NCI-H524 (cell line): ENCODE measurements at regions not wholly inside any gene's neighbourhood (a gene's known extent, or its start where the extent isn't known, plus 50 kb on each side); places are given as distances from the start of the nearest gene placed in this dataset.
"Not testable (repeated sequence)": the region's sequence is repeated elsewhere in the genome, so short reads cannot be mapped to it uniquely, and the experiment has no call there.

Experiments used
- DNase-seq, 2 experiments: peaks; one replicate each; lab custom pipeline; 2025; lab: John Stamatoyannopoulos, UW

GRCh38 chr16:29182501-29182900 lies 197.6 kb downstream of the LAT start:
- no peak for DNase-seq

- DNase-seq = peak in 1 of 2 experiments; percentile 6
These were observed 197.1 kb downstream of the LAT start for GRCh38 chr16:29181921-29182411.

GRCh38 chr16:29181254-29181780 lies 196.5 kb downstream of the LAT start:
- not testable (repeated sequence) for DNase-seq

- DNase-seq = not testable (repeated sequence)
These were observed 195.4 kb downstream of the LAT start for GRCh38 chr16:29180206-29180600.

- DNase-seq = peak; percentile 39 to 81
These were observed 194.8 kb downstream of the LAT start for GRCh38 chr16:29179401-29180205.

- not testable (repeated sequence) for DNase-seq
These were observed 193.3 kb downstream of the LAT start for GRCh38 chr16:29177888-29178726.

GRCh38 chr16:29177203-29177887 lies 192.5 kb downstream of the LAT start:
- DNase-seq = peak; percentile 47 to 84

GRCh38 chr16:29176822-29177202 lies 192.0 kb downstream of the LAT start:
- peak in 1 of 2 experiments; percentile 16 for DNase-seq

- DNase-seq = not testable (repeated sequence)
These were observed 191.3 kb downstream of the LAT start for GRCh38 chr16:29176154-29176470.

- DNase-seq = not testable (repeated sequence)
These were observed 190.7 kb downstream of the LAT start for GRCh38 chr16:29175411-29176153.

- DNase-seq = not testable (repeated sequence)
These were observed 188.8 kb downstream of the LAT start for GRCh38 chr16:29173371-29174305.

- not testable (repeated sequence) for DNase-seq
These were observed 187.4 kb downstream of the LAT start for GRCh38 chr16:29172098-29172724.

- not testable (repeated sequence) for DNase-seq
These were observed 186.4 kb downstream of the LAT start for GRCh38 chr16:29171296-29171695.

GRCh38 chr16:29170393-29171119 lies 185.7 kb downstream of the LAT start:
- DNase-seq = peak; percentile 81 to 94

- peak; percentile 79 to 83 for DNase-seq
These were observed 184.6 kb downstream of the LAT start for GRCh38 chr16:29169295-29169994.

- DNase-seq = peak; percentile 86 to 90
These were observed 183.8 kb downstream of the LAT start for GRCh38 chr16:29168515-29169259.

GRCh38 chr16:29164442-29165089 lies 179.7 kb downstream of the LAT start:
- not testable (repeated sequence) for DNase-seq
